HG03565 (cell line): ENCODE measurements at regions not wholly inside any gene's neighbourhood (a gene's known extent, or its start where the extent isn't known, plus 50 kb on each side); places are given as distances from the start of the nearest gene placed in this dataset.

Experiments used
- ATAC-seq: cut with Tn5 transposase; IDR thresholded peaks from one replicate; pipeline ENCODE4 v1.9.1; 2021; ENCODE audit warnings: mild to moderate bottlenecking, moderate library complexity; ENCODE audit not compliant: unreplicated experiment

GRCh38 chr16:86963600-86964575, 353.3 kb downstream of the C16orf95 start:
- ATAC-seq = no peak

DNA sequence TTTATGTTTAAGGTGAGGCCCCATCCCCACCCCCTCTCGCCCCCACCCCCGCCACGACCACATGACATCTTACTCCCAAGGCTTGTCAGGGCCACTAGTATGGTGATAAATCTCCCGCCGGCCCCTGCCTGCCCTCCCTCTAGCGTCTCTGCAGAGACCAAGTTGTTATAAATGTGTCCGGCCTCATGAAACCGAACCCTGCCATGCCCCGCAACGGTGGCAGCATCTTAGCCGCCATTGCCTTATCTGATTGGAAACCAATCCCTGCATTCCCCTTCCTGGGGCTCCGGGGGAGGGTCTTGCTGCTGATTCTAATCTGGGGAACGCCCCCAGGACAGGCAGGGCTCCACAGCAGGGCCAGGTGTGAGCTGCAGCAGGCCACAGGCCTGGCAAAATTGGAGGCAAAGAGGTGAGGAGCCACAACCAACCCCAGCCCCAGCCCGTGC, 352.4 kb downstream of the C16orf95 start:
- no peak for ATAC-seq

DNA sequence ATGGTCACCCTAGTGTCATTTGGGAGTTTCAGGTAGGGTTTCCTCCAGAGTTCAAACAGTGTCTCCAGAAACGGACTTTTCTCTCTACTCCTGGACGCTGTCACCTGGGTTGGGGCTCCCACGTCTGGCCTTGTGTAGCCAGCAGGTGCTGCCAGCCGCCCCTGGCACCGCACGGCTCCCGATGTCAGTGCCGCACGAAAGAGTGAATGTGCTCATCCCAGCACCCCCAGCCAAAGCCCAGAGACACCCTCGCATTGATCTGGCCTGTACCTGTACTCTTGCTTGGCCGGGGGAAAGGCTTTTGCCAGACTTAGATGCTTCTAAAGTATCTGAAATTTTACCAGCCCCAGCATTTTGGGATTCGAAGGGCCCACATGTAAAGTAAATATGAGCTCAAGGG, 351.9 kb downstream of the C16orf95 start:
- ATAC-seq = no peak

GRCh38 chr16:86965840-86966550, 351.2 kb downstream of the C16orf95 start:
- no peak for ATAC-seq

GRCh38 chr16:86966777-86967176, 350.4 kb downstream of the C16orf95 start:
- no peak for ATAC-seq

- no peak for ATAC-seq
These were observed 348.3 kb downstream of the C16orf95 start for GRCh38 chr16:86968866-86969265.

- no peak for ATAC-seq
These were observed 347.5 kb downstream of the C16orf95 start for GRCh38 chr16:86969716-86970115.

- no peak for ATAC-seq
These were observed 346.9 kb downstream of the C16orf95 start for GRCh38 chr16:86970279-86970678.

DNA sequence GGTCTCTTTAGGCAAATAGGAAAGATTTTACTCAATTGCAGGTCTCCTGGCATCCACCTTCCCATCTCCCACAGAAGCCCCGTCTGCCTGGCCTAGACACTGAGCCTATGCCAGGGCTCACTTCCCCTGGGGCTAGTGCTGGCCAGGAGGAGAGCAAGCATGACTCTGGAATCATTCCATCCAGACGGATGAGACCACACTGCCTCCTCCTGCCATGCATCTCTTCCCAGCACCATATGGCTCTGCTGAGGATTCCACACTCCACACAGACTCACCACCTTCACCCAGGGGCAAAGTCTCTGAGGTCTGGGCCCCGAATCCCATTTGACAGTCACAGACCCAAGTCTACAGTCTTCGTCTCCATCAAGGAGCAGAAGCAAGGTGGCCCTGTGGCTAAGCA, 346.5 kb downstream of the C16orf95 start:
- no peak for ATAC-seq

GRCh38 chr16:86971251-86971650, 345.9 kb downstream of the C16orf95 start:
- no peak for ATAC-seq

GRCh38 chr16:86974120-86974519, 343.1 kb downstream of the C16orf95 start:
- ATAC-seq = no peak

- ATAC-seq = no peak
These were observed 341.7 kb downstream of the C16orf95 start for GRCh38 chr16:86975445-86975844.

- ATAC-seq = no peak
These were observed 340.0 kb downstream of the C16orf95 start for GRCh38 chr16:86977076-86977676.

DNA sequence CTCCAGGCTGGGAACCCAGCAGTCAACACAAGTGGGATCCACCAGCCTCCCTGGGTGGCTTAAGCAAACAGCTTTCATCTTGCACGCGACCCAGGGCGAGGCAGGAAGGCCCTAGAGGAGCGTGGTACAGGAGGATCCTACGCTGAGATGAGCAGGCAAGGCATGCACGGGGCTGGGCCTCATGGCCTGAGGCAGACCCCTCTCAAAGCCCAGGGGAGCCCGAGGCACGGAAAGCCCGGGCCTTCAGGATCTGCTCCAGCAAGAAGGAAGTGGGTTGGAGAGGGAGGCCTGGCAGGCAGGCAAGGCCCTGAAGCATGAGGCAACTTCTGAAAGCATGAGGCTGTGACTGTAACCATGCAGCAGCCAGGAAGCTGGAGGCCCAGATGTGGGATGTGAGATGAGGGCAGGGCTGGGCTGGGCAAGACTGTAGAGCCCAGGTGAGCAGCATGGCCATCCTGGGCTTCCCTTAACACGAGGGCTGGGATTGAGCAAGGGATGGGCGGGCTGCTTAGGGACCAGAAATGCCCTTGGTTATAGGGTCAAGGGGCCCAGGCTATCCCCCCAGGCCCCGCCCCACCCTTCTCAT, 338.7 kb downstream of the C16orf95 start:
- no peak for ATAC-seq

DNA sequence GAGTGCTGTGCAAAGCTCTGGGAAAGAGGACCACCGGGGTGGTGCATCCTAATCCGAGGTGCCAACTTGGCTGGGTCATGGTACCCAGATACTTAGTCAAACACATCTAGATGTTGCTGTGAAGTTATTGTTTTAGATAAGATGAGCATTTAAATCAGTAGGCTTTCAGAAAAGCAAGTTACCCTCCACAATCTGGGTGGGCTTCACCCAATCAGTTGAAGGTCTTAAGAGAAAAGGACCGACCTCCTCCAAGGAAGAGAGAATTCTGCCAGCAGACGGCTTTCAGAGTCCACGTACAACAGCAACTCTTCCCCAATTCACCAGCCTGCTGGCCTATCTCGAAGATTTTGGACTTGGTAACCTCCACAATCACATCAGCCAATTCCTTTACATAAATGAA, 338.1 kb downstream of the C16orf95 start:
- ATAC-seq = no peak

GRCh38 chr16:86979984-86980553, 337.1 kb downstream of the C16orf95 start:
- no peak for ATAC-seq

DNA sequence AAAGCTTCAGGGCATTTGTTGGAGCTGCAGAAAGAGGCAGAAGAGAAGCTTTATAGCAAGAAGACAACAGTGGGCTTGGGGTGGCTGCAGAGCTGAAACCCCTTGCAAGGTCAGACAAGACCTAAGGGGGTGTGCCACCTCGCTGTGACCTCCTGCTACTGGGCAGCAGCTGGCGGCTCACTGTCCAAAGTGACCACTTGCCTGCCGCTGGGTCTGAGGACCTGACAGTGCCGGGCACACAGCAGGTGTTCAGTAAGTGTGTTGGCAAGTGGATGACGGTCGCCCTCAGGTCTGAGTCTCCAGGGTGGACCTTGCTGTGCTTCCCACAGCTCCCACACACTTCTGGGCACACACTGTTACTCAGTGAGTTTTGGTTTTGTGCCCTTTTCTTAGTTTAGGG, 336.5 kb downstream of the C16orf95 start:
- ATAC-seq = no peak

DNA sequence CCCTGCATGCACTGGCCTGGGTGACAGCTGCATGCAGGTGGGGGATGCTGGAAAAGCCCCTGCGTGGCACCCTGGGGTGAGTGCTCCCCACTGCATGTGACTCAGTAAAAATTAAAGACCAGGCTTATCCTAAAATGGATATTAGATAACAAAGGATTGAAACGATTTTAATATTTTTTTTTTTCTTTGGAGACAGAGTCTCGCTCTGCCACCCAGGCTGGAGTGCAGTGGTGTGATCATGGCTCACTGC, 334.9 kb downstream of the C16orf95 start:
- ATAC-seq = no peak

GRCh38 chr16:86982912-86983311, 334.3 kb downstream of the C16orf95 start:
- no peak for ATAC-seq

- no peak for ATAC-seq
These were observed 333.6 kb downstream of the C16orf95 start for GRCh38 chr16:86983621-86984020.

DNA sequence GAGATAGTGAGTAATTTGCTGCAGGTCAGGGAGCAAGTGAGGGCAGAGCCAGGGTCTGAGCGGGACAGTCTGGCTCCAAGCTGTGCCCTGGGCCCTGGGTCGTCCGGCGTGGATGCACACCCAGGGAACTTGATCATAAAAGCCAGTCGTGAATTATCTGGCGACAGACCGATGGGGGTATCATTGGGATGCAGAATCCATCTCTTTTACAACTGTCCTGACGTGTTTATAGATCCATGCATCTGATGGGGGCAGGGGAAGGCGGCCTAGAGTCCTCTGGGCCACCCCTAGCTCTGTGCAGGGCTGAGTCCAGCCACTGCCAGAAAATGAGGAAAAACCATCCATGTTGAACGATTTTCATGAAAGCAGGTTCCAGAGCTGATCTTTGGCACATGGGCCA, 332.8 kb downstream of the C16orf95 start:
- no peak for ATAC-seq
